HepG2 (cell line): ENCODE measurements at regions not wholly inside any gene's neighbourhood (a gene's known extent, or its start where the extent isn't known, plus 50 kb on each side); places are given as distances from the start of the nearest gene placed in this dataset.

Experiments used
- BHLHE40 ChIP-seq: IDR thresholded peaks from 2 replicates; pipeline ENCODE4 v1.6.1; 2011; ENCODE audit warnings: low read length, improper control_type of control experiment
- DBP ChIP-seq: sonication (generic); formaldehyde crosslinking; IDR thresholded peaks from 2 replicates; pipeline ENCODE4 v1.4.0; 2020; ENCODE audit warnings: missing genetic modification reagents; ENCODE audit errors: not compliant biosample characterization
- FOXK2 ChIP-seq: fragments of 450-650 bp; IDR thresholded peaks from 2 replicates; pipeline ENCODE4 v1.6.1; 2016
- GTF3A ChIP-seq: sonication (generic); formaldehyde crosslinking; conservative IDR thresholded peaks from 2 replicates; pipeline ENCODE4 v1.4.0; 2020; ENCODE audit warnings: mild to moderate bottlenecking, missing genetic modification reagents
- HNF4G ChIP-seq, 2 experiments: sonication (generic) in 1 of 2; formaldehyde crosslinking in 1 of 2; IDR thresholded peaks; 2 replicates each; pipeline versions ENCODE4 v1.4.0 to v1.6.1; 2011 to 2020; ENCODE audit warnings: borderline replicate concordance in 2 of 2, low read depth in 2 of 2, mild to moderate bottlenecking in 2 of 2, low read length in 1 of 2, missing genetic modification reagents in 1 of 2, moderate library complexity in 1 of 2
- KDM5B ChIP-seq: sonication (generic); formaldehyde crosslinking; IDR thresholded peaks from 2 replicates; pipeline ENCODE4 v1.4.0; 2020; ENCODE audit warnings: missing genetic modification reagents, mild to moderate bottlenecking, borderline replicate concordance
- MED8 ChIP-seq: sonication (generic); formaldehyde crosslinking; IDR thresholded peaks from 2 replicates; pipeline ENCODE4 v1.8.1; 2023; ENCODE audit warnings: mild to moderate bottlenecking, missing genetic modification reagents; ENCODE audit not compliant: insufficient replicate concordance
- MXD4 ChIP-seq: IDR thresholded peaks from 2 replicates; pipeline ENCODE4 v1.6.1; 2016; ENCODE audit warnings: mild to moderate bottlenecking, missing biosample characterization, missing genetic modification reagents
- PHF5A ChIP-seq: IDR thresholded peaks from one replicate; pipeline ENCODE4 v1.6.1; 2018; ENCODE audit warnings: low read depth, missing genetic modification reagents; ENCODE audit not compliant: unreplicated experiment
- POLR2A ChIP-seq, 2 experiments: IDR thresholded peaks; 2 replicates each; pipeline ENCODE4 v1.6.1; 2011; ENCODE audit warnings: low read depth in 2 of 2, low read length in 2 of 2, mild to moderate bottlenecking in 1 of 2, moderate library complexity in 1 of 2; ENCODE audit not compliant: insufficient read depth in 1 of 2
- PRDM10 ChIP-seq: sonication (generic); formaldehyde crosslinking; IDR thresholded peaks from 2 replicates; pipeline ENCODE4 v1.4.0; 2020; ENCODE audit warnings: low read depth, missing genetic modification reagents
- PTBP1 ChIP-seq: fragments of 200-400 bp; formaldehyde crosslinking; IDR thresholded peaks from 2 replicates; pipeline ENCODE4 v1.6.1; 2018; ENCODE audit warnings: low read length, low read depth; ENCODE audit not compliant: poor library complexity, severe bottlenecking
- SSRP1 ChIP-seq: IDR thresholded peaks from 2 replicates; pipeline ENCODE4 v1.6.1; 2016; ENCODE audit warnings: control low read depth
- TAF1 ChIP-seq: sonication (generic); formaldehyde crosslinking; IDR thresholded peaks from 2 replicates; pipeline ENCODE4 v1.4.0; 2020; ENCODE audit warnings: missing genetic modification reagents
- TFDP2 ChIP-seq: sonication (generic); formaldehyde crosslinking; IDR thresholded peaks from 2 replicates; pipeline ENCODE4 v1.4.0; 2020; ENCODE audit warnings: missing genetic modification reagents
- TRIM24 ChIP-seq: sonication (generic); formaldehyde crosslinking; IDR thresholded peaks from 2 replicates; pipeline ENCODE4 v1.8.0; 2022; ENCODE audit warnings: mild to moderate bottlenecking, missing genetic modification reagents
- WIZ ChIP-seq: sonication (generic); formaldehyde crosslinking; IDR thresholded peaks from 2 replicates; pipeline ENCODE4 v1.5.1; 2020; ENCODE audit warnings: mild to moderate bottlenecking, missing genetic modification reagents
- ZKSCAN5 ChIP-seq: sonication (generic); formaldehyde crosslinking; IDR thresholded peaks from 2 replicates; pipeline ENCODE4 v1.5.1; 2020; ENCODE audit warnings: mild to moderate bottlenecking, missing genetic modification reagents
- ZNF337 ChIP-seq: sonication (generic); formaldehyde crosslinking; IDR thresholded peaks from 2 replicates; pipeline ENCODE4 v1.5.1; 2020; ENCODE audit warnings: missing genetic modification reagents, low read depth, mild to moderate bottlenecking, borderline replicate concordance
- ZNF547 ChIP-seq: sonication (generic); formaldehyde crosslinking; IDR thresholded peaks from 2 replicates; pipeline ENCODE4 v1.5.1; 2020; ENCODE audit warnings: mild to moderate bottlenecking, missing genetic modification reagents
- ZNF567 ChIP-seq: sonication (generic); formaldehyde crosslinking; IDR thresholded peaks from 2 replicates; pipeline ENCODE4 v1.8.1; 2023; ENCODE audit warnings: mild to moderate bottlenecking, missing genetic modification reagents, borderline replicate concordance
- ZNF747 ChIP-seq: sonication (generic); formaldehyde crosslinking; IDR thresholded peaks from 2 replicates; pipeline ENCODE4 v1.8.1; 2023; ENCODE audit warnings: missing genetic modification reagents, mild to moderate bottlenecking, borderline replicate concordance
- ZNF850 ChIP-seq: sonication (generic); formaldehyde crosslinking; conservative IDR thresholded peaks from 2 replicates; pipeline ENCODE4 v1.9.0; 2021; ENCODE audit warnings: mild to moderate bottlenecking, missing genetic modification reagents

GRCh38 chr6:167210375-167211294 is 52.9 kb upstream of the GPR31 start (continued):
- no peak for TF ChIP-seq ZKSCAN5 (CRISPR knock-in tag)
- no peak for TF ChIP-seq PTBP1
- no peak for TF ChIP-seq MXD4 (CRISPR knock-in tag)
- TF ChIP-seq ZNF567 (CRISPR knock-in tag), result peak; percentile 46; the same call in 1 of the 2 replicates
- no peak; the same call in 1 of the 2 replicates for TF ChIP-seq TAF1
- TF ChIP-seq ZNF747 (CRISPR knock-in tag), result peak; percentile 74; the same call in 1 of the 2 replicates
- 0 out of 2 replicates have a peak, but pooled peaks have one; percentile 35 for TF ChIP-seq GTF3A (CRISPR knock-in tag)
- TF ChIP-seq KDM5B (CRISPR knock-in tag), result peak; percentile 92; the same call in 1 of the 2 replicates
- no peak for TF ChIP-seq DBP (CRISPR knock-in tag)
- TF ChIP-seq POLR2A (IDR thresholded peaks at IDR 0.05; ENCODE audit: insufficient read depth in 1 of 2, low read depth in 2 of 2, low read length in 2 of 2), result peak; percentile 50 to 75; a peak in 3 of 4 replicates
- peak; percentile 85 for TF ChIP-seq TFDP2 (CRISPR knock-in tag)
- TF ChIP-seq PHF5A, result peak; percentile 71
- TF ChIP-seq PRDM10 (CRISPR knock-in tag), result peak; percentile 73
- peak; percentile 49; the same call in 1 of the 2 replicates for TF ChIP-seq ZNF337 (CRISPR knock-in tag)
- TF ChIP-seq SSRP1 (CRISPR knock-in tag), result no peak
- TF ChIP-seq ZNF547 (CRISPR knock-in tag), result 0 out of 2 replicates have a peak, but pooled peaks have one; percentile 71
- no peak for TF ChIP-seq ZNF850 (CRISPR knock-in tag)
- no peak for TF ChIP-seq TRIM24 (CRISPR knock-in tag)
- peak; percentile 43 for TF ChIP-seq MED8 (CRISPR knock-in tag)
- TF ChIP-seq WIZ (CRISPR knock-in tag), result peak; percentile 73; the same call in 1 of the 2 replicates
- TF ChIP-seq HNF4G (IDR thresholded peaks at IDR 0.05; ENCODE audit: borderline replicate concordance, low read depth, low read length), result peak; percentile 64; the same call in 1 of the 2 replicates
- no peak; the same call in 1 of the 2 replicates for TF ChIP-seq HNF4G (CRISPR knock-in tag; IDR thresholded peaks at IDR 0.05; ENCODE audit: borderline replicate concordance, low read depth)
- TF ChIP-seq FOXK2, result 0 out of 2 replicates have a peak, but pooled peaks have one; percentile 46
- TF ChIP-seq BHLHE40, result peak; percentile 11; the same call in 1 of the 2 replicates
